VCaP (cell line): ENCODE measurements at regions not wholly inside any gene's neighbourhood (a gene's known extent, or its start where the extent isn't known, plus 50 kb on each side); places are given as distances from the start of the nearest gene placed in this dataset.

Experiments used
- H3K27ac ChIP-seq: fragments of 450-650 bp; 2 replicates; pipeline ENCODE4 v1.5.1; 2017
- CTCF ChIP-seq: fragments of 450-650 bp; conservative IDR thresholded peaks from 2 replicates; pipeline ENCODE4 v1.5.1; 2017; ENCODE audit warnings: mild to moderate bottlenecking, moderate library complexity

- no peak for TF ChIP-seq CTCF
Observed at GRCh38 chr1:30635391-30635975, 87.9 kb downstream of the MATN1 start.

GRCh38 chr1:30634507-30634906 lies 88.9 kb downstream of the MATN1 start:
- TF ChIP-seq CTCF, result no peak

More at GRCh38 chr1:30635391-30635975, 87.9 kb downstream of the MATN1 start:
- H3K27ac ChIP-seq, result no peak overlapping the region

GRCh38 chr1:30633294-30633693 lies 90.1 kb downstream of the MATN1 start:
- no peak overlapping the region for H3K27ac ChIP-seq
- TF ChIP-seq CTCF, result no peak

More at GRCh38 chr1:30634507-30634906, 88.9 kb downstream of the MATN1 start:
- no peak overlapping the region for H3K27ac ChIP-seq

- TF ChIP-seq CTCF, result no peak
- H3K27ac ChIP-seq, result no peak overlapping the region
Observed at GRCh38 chr1:30632481-30632880, 90.9 kb downstream of the MATN1 start.

GRCh38 chr1:30631700-30632099 lies 91.7 kb downstream of the MATN1 start:
- no peak overlapping the region for H3K27ac ChIP-seq
- no peak for TF ChIP-seq CTCF

- no peak for TF ChIP-seq CTCF
- no peak overlapping the region for H3K27ac ChIP-seq
Observed at GRCh38 chr1:30629501-30629900, 93.9 kb downstream of the MATN1 start.

GRCh38 chr1:30627994-30628393 lies 95.4 kb downstream of the MATN1 start:
- TF ChIP-seq CTCF, result no peak
- no peak overlapping the region for H3K27ac ChIP-seq
